Upper lobe of right lung (tissue), 1 donor: ENCODE measurements at regions not wholly inside any gene's neighbourhood (a gene's known extent, or its start where the extent isn't known, plus 50 kb on each side); places are given as distances from the start of the nearest gene placed in this dataset.

ENCODE experiments used
- ATAC-seq: fragments of 200-7000 bp; cut with Tn5 transposase; one replicate; pipeline ENCODE4 v1.9.1; 2020; ENCODE audit warnings: mild to moderate bottlenecking, moderate library complexity
- DNase-seq: peaks from one replicate; pipeline ENCODE4 v3.0.0-alpha.2; 2020
- H3K27ac ChIP-seq: fragments of 200-600 bp; one replicate; pipeline ENCODE4 v1.8.0; 2022
- H3K27me3 ChIP-seq: fragments of 200-600 bp; one replicate; pipeline ENCODE4 v1.8.0; 2022; ENCODE audit warnings: mild to moderate bottlenecking
- H3K36me3 ChIP-seq: fragments of 200-600 bp; one replicate; pipeline ENCODE4 v1.8.0; 2022
- H3K4me1 ChIP-seq: fragments of 200-600 bp; one replicate; pipeline ENCODE4 v1.8.0; 2022
- H3K4me3 ChIP-seq: fragments of 200-600 bp; one replicate; pipeline ENCODE4 v1.8.0; 2022; ENCODE audit warnings: mild to moderate bottlenecking
- H3K9me3 ChIP-seq: fragments of 200-600 bp; one replicate; pipeline ENCODE4 v1.8.0; 2022
- intact Hi-C: fragments of 100-400 bp; cut with DNase I; formaldehyde crosslinking; loops from one replicate; pipeline ENCODE4 v1.11.0; 2022
- TF ChIP-seq, protein P1 (sequence below): fragments of 200-600 bp; IDR thresholded peaks from one replicate; pipeline ENCODE4 v1.8.0; 2022; ENCODE audit warnings: antibody characterized with exemption
- donor health status: DM: no; HTN: yes; CAD: no; lungs with severe emphysema.

DNA sequence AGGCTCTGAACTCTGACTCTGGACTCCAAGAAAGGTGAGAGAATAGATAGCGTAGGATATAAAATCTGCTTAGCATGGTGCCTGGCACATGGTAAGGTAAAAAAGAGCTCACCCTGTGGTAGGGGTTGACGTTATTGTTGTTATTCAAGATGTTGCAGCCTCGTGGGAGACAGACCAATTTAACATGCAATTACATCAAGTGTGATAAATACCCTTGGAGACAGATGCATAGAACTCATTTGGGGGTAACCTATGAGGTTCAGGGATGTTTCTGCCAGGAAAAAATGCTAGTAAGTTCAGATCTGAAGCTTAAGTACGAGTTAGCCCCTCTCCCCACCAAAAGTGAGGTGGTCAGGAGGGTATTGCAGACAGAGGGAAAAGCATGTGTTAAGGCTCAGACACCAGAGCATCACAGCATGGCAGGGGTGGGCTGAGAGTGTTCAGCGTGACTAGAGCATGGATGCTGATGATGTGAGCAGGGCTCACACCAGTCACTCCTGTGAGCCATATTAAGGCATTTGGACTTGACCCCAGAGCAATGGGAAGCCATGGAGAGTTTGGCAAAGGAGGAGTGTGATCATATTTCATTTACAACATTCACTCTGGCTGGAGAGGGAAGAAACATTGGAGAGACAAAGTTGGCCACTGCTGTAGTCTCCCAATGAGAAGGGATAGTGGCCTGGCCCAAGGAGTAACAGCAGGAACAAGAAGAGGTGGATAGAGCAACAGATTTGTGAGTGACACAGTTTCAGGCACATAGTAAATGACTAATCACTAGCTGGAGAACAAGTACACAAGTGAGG is 181.0 kb downstream of the UACA start:
- Histone ChIP-seq H3K4me3 (no peak overlapping the region), H3K27ac (no peak overlapping the region), H3K9me3 (no peaks in the 10 kb centered on the region), H3K4me1 (peaks cover 4% of the 10 kb centered on the region), H3K36me3 (no peaks in the 10 kb centered on the region), H3K27me3 (peaks cover 15% of the 10 kb centered on the region)
- DNase-seq (no peak), ATAC-seq (no peak)
- intact Hi-C loops = no loop called here
- TF ChIP-seq, protein P1, sequence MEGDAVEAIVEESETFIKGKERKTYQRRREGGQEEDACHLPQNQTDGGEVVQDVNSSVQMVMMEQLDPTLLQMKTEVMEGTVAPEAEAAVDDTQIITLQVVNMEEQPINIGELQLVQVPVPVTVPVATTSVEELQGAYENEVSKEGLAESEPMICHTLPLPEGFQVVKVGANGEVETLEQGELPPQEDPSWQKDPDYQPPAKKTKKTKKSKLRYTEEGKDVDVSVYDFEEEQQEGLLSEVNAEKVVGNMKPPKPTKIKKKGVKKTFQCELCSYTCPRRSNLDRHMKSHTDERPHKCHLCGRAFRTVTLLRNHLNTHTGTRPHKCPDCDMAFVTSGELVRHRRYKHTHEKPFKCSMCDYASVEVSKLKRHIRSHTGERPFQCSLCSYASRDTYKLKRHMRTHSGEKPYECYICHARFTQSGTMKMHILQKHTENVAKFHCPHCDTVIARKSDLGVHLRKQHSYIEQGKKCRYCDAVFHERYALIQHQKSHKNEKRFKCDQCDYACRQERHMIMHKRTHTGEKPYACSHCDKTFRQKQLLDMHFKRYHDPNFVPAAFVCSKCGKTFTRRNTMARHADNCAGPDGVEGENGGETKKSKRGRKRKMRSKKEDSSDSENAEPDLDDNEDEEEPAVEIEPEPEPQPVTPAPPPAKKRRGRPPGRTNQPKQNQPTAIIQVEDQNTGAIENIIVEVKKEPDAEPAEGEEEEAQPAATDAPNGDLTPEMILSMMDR = no peak

- DNase-seq = no peak
- peaks cover 4% of the 10 kb centered on the region for H3K4me1 ChIP-seq
- TF ChIP-seq, protein P1 = no peak
- H3K27ac ChIP-seq = no peak overlapping the region
- ATAC-seq = no peak
- H3K9me3 ChIP-seq = no peaks in the 10 kb centered on the region
- peaks cover 11% of the 10 kb centered on the region for H3K27me3 ChIP-seq
- intact Hi-C loops = no loop called here
- no peak overlapping the region for H3K4me3 ChIP-seq
- H3K36me3 ChIP-seq = no peaks in the 10 kb centered on the region
These were observed 182.4 kb downstream of the UACA start for GRCh38 chr15:70580958-70581357.

- no peak overlapping the region for H3K27ac ChIP-seq
- DNase-seq (no peak), ATAC-seq (no peak)
- H3K4me3 ChIP-seq = no peak overlapping the region
- peaks cover 7% of the 10 kb centered on the region for H3K27me3 ChIP-seq
- peaks cover 3% of the 10 kb centered on the region for H3K4me1 ChIP-seq
- intact Hi-C loops = no loop called here
- no peaks in the 10 kb centered on the region for H3K9me3 ChIP-seq
- TF ChIP-seq, protein P1 = no peak
- H3K36me3 ChIP-seq = no peaks in the 10 kb centered on the region
These were observed 183.1 kb downstream of the UACA start for GRCh38 chr15:70580286-70580685.

GRCh38 chr15:70579766-70580165 is 183.6 kb downstream of the UACA start:
- intact Hi-C loops = no loop called here
- Histone ChIP-seq H3K36me3 (no peaks in the 10 kb centered on the region), H3K27ac (no peak overlapping the region), H3K27me3 (peaks cover 2% of the 10 kb centered on the region), H3K9me3 (no peaks in the 10 kb centered on the region), H3K4me1 (no peaks in the 10 kb centered on the region), H3K4me3 (no peak overlapping the region)
- no peak for ATAC-seq
- TF ChIP-seq, protein P1 = no peak
- no peak for DNase-seq

- TF ChIP-seq, protein P1 = no peak
- H3K4me1 ChIP-seq = no peaks in the 10 kb centered on the region
- intact Hi-C loops = no loop called here
- no peaks in the 10 kb centered on the region for H3K27me3 ChIP-seq
- no peak overlapping the region for H3K27ac ChIP-seq
- no peak for DNase-seq
- no peaks in the 10 kb centered on the region for H3K9me3 ChIP-seq
- no peak overlapping the region for H3K4me3 ChIP-seq
- ATAC-seq = no peak
- no peaks in the 10 kb centered on the region for H3K36me3 ChIP-seq
These were observed 185.2 kb downstream of the UACA start for GRCh38 chr15:70578196-70578595.

DNA sequence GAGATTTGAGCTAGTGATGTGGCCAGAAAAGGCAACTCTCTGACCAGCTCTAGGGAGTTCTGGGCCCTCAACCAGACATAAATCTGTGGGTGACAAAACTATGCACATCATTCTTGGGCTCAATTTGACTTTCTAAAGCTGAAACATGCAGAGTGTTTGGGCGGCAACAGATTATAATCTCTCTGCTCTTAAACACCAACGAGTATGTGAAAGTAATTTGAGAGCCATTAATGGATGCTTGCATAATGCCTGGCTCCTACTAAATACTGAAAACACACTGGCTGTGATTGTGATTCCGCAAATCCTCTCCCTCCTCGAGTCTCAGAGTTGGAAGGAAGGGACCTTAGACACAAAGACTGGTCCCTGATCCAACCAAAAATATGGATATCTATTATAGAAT is 186.7 kb downstream of the UACA start:
- Histone ChIP-seq H3K4me1 (no peaks in the 10 kb centered on the region), H3K27ac (no peak overlapping the region), H3K27me3 (no peaks in the 10 kb centered on the region), H3K36me3 (no peaks in the 10 kb centered on the region), H3K9me3 (no peaks in the 10 kb centered on the region), H3K4me3 (no peak overlapping the region)
- TF ChIP-seq, protein P1 = no peak
- DNase-seq = no peak
- intact Hi-C loops = no loop called here
- no peak for ATAC-seq
